ENCODE measurements at regions not wholly inside any gene's neighbourhood (a gene's known extent, or its start where the extent isn't known, plus 50 kb on each side); places are given as distances from the start of the nearest gene placed in this dataset.

DNA sequence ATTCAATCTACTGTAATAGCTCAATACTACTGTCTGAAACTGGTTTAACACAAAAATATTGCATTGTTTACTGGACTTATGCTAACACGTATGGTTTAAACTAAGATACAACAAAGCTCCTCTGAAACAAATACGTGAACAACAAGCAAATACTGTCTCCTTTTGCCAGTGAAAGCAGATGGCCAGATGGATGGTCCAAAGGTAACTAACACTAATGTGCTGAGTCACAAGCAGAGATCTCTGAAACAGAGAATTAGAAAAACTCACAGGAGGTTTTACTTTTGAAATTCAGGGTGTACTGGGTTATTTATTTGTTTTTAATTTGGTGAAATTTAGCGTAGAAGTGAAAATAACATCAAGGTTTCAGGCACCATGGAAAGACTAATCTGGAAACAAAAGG, 124.3 kb upstream of the SOX4 start:
- no peak overlapping the region for H3K4me3 ChIP-seq (ENCODE audit: control extremely low read depth in 1 of 5, extremely low read depth in 1 of 5, insufficient read depth in 1 of 5, low read depth in 2 of 5, low read length in 4 of 5)
- no peaks in the 10 kb centered on the region for H3K27me3 ChIP-seq (replicated peaks in 1 of 4; ENCODE audit: control extremely low read depth in 1 of 4, control insufficient read depth in 3 of 4, insufficient read depth in 4 of 4, low read length in 3 of 4)
- H3K4me1 ChIP-seq (ENCODE audit: control insufficient read depth in 2 of 2, insufficient read depth in 2 of 2, low read length in 2 of 2), result no peaks in the 10 kb centered on the region
- H3K36me3 ChIP-seq (replicated peaks in 1 of 2; ENCODE audit: control extremely low read depth in 1 of 2, control insufficient read depth in 1 of 2, extremely low read depth in 1 of 2, insufficient read depth in 2 of 2, low read length in 1 of 2), result no peaks in the 10 kb centered on the region
- TF ChIP-seq, protein P1, sequence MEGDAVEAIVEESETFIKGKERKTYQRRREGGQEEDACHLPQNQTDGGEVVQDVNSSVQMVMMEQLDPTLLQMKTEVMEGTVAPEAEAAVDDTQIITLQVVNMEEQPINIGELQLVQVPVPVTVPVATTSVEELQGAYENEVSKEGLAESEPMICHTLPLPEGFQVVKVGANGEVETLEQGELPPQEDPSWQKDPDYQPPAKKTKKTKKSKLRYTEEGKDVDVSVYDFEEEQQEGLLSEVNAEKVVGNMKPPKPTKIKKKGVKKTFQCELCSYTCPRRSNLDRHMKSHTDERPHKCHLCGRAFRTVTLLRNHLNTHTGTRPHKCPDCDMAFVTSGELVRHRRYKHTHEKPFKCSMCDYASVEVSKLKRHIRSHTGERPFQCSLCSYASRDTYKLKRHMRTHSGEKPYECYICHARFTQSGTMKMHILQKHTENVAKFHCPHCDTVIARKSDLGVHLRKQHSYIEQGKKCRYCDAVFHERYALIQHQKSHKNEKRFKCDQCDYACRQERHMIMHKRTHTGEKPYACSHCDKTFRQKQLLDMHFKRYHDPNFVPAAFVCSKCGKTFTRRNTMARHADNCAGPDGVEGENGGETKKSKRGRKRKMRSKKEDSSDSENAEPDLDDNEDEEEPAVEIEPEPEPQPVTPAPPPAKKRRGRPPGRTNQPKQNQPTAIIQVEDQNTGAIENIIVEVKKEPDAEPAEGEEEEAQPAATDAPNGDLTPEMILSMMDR (IDR thresholded peaks at IDR 0.05), result no peak
- no peak for TF ChIP-seq EZH2 (IDR thresholded peaks at IDR 0.05; ENCODE audit: borderline replicate concordance, insufficient read depth, low read depth, low read length, poor library complexity, severe bottlenecking)
- H3K4me2 ChIP-seq (replicated peaks; ENCODE audit: low read depth, low read length, poor library complexity, severe bottlenecking), result no peak overlapping the region
- no peaks in the 10 kb centered on the region for H4K20me1 ChIP-seq (ENCODE audit: control insufficient read depth, insufficient read depth, low read length, poor library complexity, severe bottlenecking)
- DNase-seq (no peak), ATAC-seq (ENCODE audit: low read depth) (no peak)
- H2AFZ ChIP-seq (ENCODE audit: insufficient read depth, low read depth, low read length, poor library complexity, severe bottlenecking), result no peak overlapping the region
- H3K9ac ChIP-seq (ENCODE audit: low read length), result no peak overlapping the region
- Mint-ChIP-seq H3K27ac (no peak overlapping the region), H3K27me3 (no peaks in the 10 kb centered on the region), H3K9me3 (ENCODE audit: insufficient read depth) (no peaks in the 10 kb centered on the region), H3K4me3 (no peak overlapping the region), H3K4me1 (no peaks in the 10 kb centered on the region)
- no peaks in the 10 kb centered on the region for H3K79me2 ChIP-seq (ENCODE audit: control insufficient read depth, insufficient read depth, low read length)
- no CpG with 5 or more reads among the region's 3 CpGs for WGBS (ENCODE audit: insufficient coverage)
- peaks cover 0 to 6% (median 0%) of the 10 kb centered on the region in 3 donors for H3K9me3 ChIP-seq (ENCODE audit: control extremely low read depth in 1 of 3, control insufficient read depth in 2 of 3, insufficient read depth in 1 of 3, low read length in 2 of 3)
- POLR2A ChIA-PET, result no interaction called here
- CTCF ChIA-PET, result no interaction called here
- intact Hi-C loops (cut with micrococcal nuclease), result no loop called here
- H3K27ac ChIP-seq (ENCODE audit: low read length in 2 of 2), result no peak overlapping the region

DNA sequence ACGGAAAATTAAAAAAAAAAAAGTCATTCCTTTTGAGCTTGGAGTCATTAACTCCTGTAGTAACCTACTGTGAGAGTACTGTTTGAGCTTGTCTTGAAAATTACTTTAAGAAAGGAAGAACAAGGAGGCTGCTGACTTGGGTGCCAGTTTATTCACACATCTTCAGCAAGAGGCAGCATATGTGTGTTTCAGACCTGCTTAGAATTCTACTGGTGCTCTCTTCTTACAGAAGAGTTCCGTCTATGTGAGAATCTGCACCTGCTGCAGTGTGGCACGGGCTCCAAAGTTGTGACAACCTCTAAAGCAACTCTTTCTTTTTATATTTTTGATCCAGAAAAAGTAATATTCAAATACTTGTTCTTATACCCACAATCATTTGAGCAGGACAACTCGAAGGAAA, 117.4 kb upstream of the SOX4 start:
- no peaks in the 10 kb centered on the region for H3K9me3 Mint-ChIP-seq (ENCODE audit: insufficient read depth)
- no peaks in the 10 kb centered on the region for H3K9me3 ChIP-seq (ENCODE audit: control extremely low read depth in 1 of 3, control insufficient read depth in 2 of 3, insufficient read depth in 1 of 3, low read length in 2 of 3)
- H3K27me3 ChIP-seq (replicated peaks in 1 of 4; ENCODE audit: control extremely low read depth in 1 of 4, control insufficient read depth in 3 of 4, insufficient read depth in 4 of 4, low read length in 3 of 4), result no peaks in the 10 kb centered on the region
- H2AFZ ChIP-seq (ENCODE audit: insufficient read depth, low read depth, low read length, poor library complexity, severe bottlenecking), result no peak overlapping the region
- DNase-seq (no peak), ATAC-seq (ENCODE audit: low read depth) (no peak)
- H3K4me3 Mint-ChIP-seq, result no peak overlapping the region
- TF ChIP-seq, protein P1 (IDR thresholded peaks at IDR 0.05), result no peak
- TF ChIP-seq EZH2 (IDR thresholded peaks at IDR 0.05; ENCODE audit: borderline replicate concordance, insufficient read depth, low read depth, low read length, poor library complexity, severe bottlenecking), result no peak
- H3K79me2 ChIP-seq (ENCODE audit: control insufficient read depth, insufficient read depth, low read length), result no peaks in the 10 kb centered on the region
- no peaks in the 10 kb centered on the region for H3K4me1 ChIP-seq (ENCODE audit: control insufficient read depth in 2 of 2, insufficient read depth in 2 of 2, low read length in 2 of 2)
- H3K4me3 ChIP-seq (ENCODE audit: control extremely low read depth in 1 of 5, extremely low read depth in 1 of 5, insufficient read depth in 1 of 5, low read depth in 2 of 5, low read length in 4 of 5), result no peak overlapping the region
- peaks cover 3% of the 10 kb centered on the region for H3K27me3 Mint-ChIP-seq
- H3K27ac Mint-ChIP-seq, result no peak overlapping the region
- H3K9ac ChIP-seq (ENCODE audit: low read length), result no peak overlapping the region
- no peak overlapping the region for H3K27ac ChIP-seq (ENCODE audit: low read length in 2 of 2)
- no peaks in the 10 kb centered on the region for H3K4me1 Mint-ChIP-seq
- no peaks in the 10 kb centered on the region for H3K36me3 ChIP-seq (replicated peaks in 1 of 2; ENCODE audit: control extremely low read depth in 1 of 2, control insufficient read depth in 1 of 2, extremely low read depth in 1 of 2, insufficient read depth in 2 of 2, low read length in 1 of 2)
- H3K4me2 ChIP-seq (replicated peaks; ENCODE audit: low read depth, low read length, poor library complexity, severe bottlenecking), result no peak overlapping the region
- ChIA-PET POLR2A (no interaction called here), CTCF (no interaction called here)
- 100% methylated on average over 2 of the region's 4 CpGs for WGBS (ENCODE audit: insufficient coverage)
- intact Hi-C loops (cut with micrococcal nuclease), result no loop called here
- no peaks in the 10 kb centered on the region for H4K20me1 ChIP-seq (ENCODE audit: control insufficient read depth, insufficient read depth, low read length, poor library complexity, severe bottlenecking)

Measured in B cell (primary cell).